ENCODE measurements at regions not wholly inside any gene's neighbourhood (a gene's known extent, or its start where the extent isn't known, plus 50 kb on each side); places are given as distances from the start of the nearest gene placed in this dataset.

- no peaks in the 10 kb centered on the region for H3K9me3 Mint-ChIP-seq
- no peaks in the 10 kb centered on the region for H3K36me3 ChIP-seq (ENCODE audit: insufficient read depth, low read length)
- no peak overlapping the region for H3K27ac ChIP-seq (ENCODE audit: low read depth in 1 of 2, low read length in 2 of 2)
- no peaks in the 10 kb centered on the region for H3K4me1 Mint-ChIP-seq (ENCODE audit: low read depth)
- DNase-seq (no peak), ATAC-seq (ENCODE audit: poor library complexity) (no peak)
- no peaks in the 10 kb centered on the region for H3K27me3 Mint-ChIP-seq
- no peaks in the 10 kb centered on the region for H3K9me3 ChIP-seq (ENCODE audit: control insufficient read depth in 1 of 2, insufficient read depth in 1 of 2, low read length in 2 of 2)
- H3K4me1 ChIP-seq (ENCODE audit: insufficient read depth, low read length): no peaks in the 10 kb centered on the region
- ChIA-PET POLR2A (no interaction called here), CTCF (no interaction called here)
- H3K36me3 Mint-ChIP-seq (ENCODE audit: low read depth): no peaks in the 10 kb centered on the region
- intact Hi-C loops (cut with DNase I, micrococcal nuclease): no loop called here
- no peak overlapping the region for H3K4me3 ChIP-seq (ENCODE audit: low read length)
- no peak overlapping the region for H3K27ac Mint-ChIP-seq
- H3K4me3 Mint-ChIP-seq: no peak overlapping the region
- H3K27me3 ChIP-seq (ENCODE audit: control insufficient read depth in 1 of 2, insufficient read depth in 2 of 2, low read length in 2 of 2): no peaks in the 10 kb centered on the region
- no peak for TF ChIP-seq CTCF (IDR thresholded peaks at IDR 0.05)
These were observed 409.8 kb downstream of the STIM2 start for GRCh38 chr4:27270435-27270834.

GRCh38 chr4:27271555-27271954 lies 410.9 kb downstream of the STIM2 start:
- Histone ChIP-seq H3K4me1 (ENCODE audit: insufficient read depth, low read length) (no peaks in the 10 kb centered on the region), H3K9me3 (ENCODE audit: control insufficient read depth in 1 of 2, insufficient read depth in 1 of 2, low read length in 2 of 2) (no peaks in the 10 kb centered on the region), H3K36me3 (ENCODE audit: insufficient read depth, low read length) (no peaks in the 10 kb centered on the region), H3K27me3 (ENCODE audit: control insufficient read depth in 1 of 2, insufficient read depth in 2 of 2, low read length in 2 of 2) (no peaks in the 10 kb centered on the region), H3K4me3 (ENCODE audit: low read length) (no peak overlapping the region), H3K27ac (ENCODE audit: low read depth in 1 of 2, low read length in 2 of 2) (no peak overlapping the region)
- no peak for TF ChIP-seq CTCF (IDR thresholded peaks at IDR 0.05)
- ChIA-PET CTCF (no interaction called here), POLR2A (no interaction called here)
- Mint-ChIP-seq H3K36me3 (ENCODE audit: low read depth) (no peaks in the 10 kb centered on the region), H3K9me3 (no peaks in the 10 kb centered on the region), H3K27me3 (no peaks in the 10 kb centered on the region), H3K4me1 (ENCODE audit: low read depth) (no peaks in the 10 kb centered on the region), H3K4me3 (no peak overlapping the region), H3K27ac (no peak overlapping the region)
- DNase-seq: no peak
- intact Hi-C loops (cut with DNase I, micrococcal nuclease): no loop called here
- ATAC-seq (ENCODE audit: poor library complexity): no peak

GRCh38 chr4:27272217-27272616 lies 411.6 kb downstream of the STIM2 start:
- no peaks in the 10 kb centered on the region for H3K27me3 Mint-ChIP-seq
- Histone ChIP-seq H3K9me3 (ENCODE audit: control insufficient read depth in 1 of 2, insufficient read depth in 1 of 2, low read length in 2 of 2) (no peaks in the 10 kb centered on the region), H3K36me3 (ENCODE audit: insufficient read depth, low read length) (no peaks in the 10 kb centered on the region), H3K4me1 (ENCODE audit: insufficient read depth, low read length) (no peaks in the 10 kb centered on the region), H3K27ac (ENCODE audit: low read depth in 1 of 2, low read length in 2 of 2) (no peak overlapping the region), H3K27me3 (ENCODE audit: control insufficient read depth in 1 of 2, insufficient read depth in 2 of 2, low read length in 2 of 2) (no peaks in the 10 kb centered on the region), H3K4me3 (ENCODE audit: low read length) (no peak overlapping the region)
- no peak overlapping the region for H3K4me3 Mint-ChIP-seq
- ATAC-seq (ENCODE audit: poor library complexity): no peak
- CTCF ChIA-PET: no interaction called here
- intact Hi-C loops (cut with DNase I, micrococcal nuclease): no loop called here
- no peaks in the 10 kb centered on the region for H3K36me3 Mint-ChIP-seq (ENCODE audit: low read depth)
- POLR2A ChIA-PET: no interaction called here
- H3K27ac Mint-ChIP-seq: no peak overlapping the region
- no peak for TF ChIP-seq CTCF (IDR thresholded peaks at IDR 0.05)
- no peaks in the 10 kb centered on the region for H3K9me3 Mint-ChIP-seq
- no peak for DNase-seq
- H3K4me1 Mint-ChIP-seq (ENCODE audit: low read depth): no peaks in the 10 kb centered on the region

Data from CD4-positive, alpha-beta T cell (primary cell).